Epidermal melanocyte (primary cell): ENCODE measurements at regions not wholly inside any gene's neighbourhood (a gene's known extent, or its start where the extent isn't known, plus 50 kb on each side); places are given as distances from the start of the nearest gene placed in this dataset.

Source experiments
- DNase-seq: peaks from one replicate; pipeline ENCODE4 v3.0.0; 2011; ENCODE audit warnings: low spot score; ENCODE audit not compliant: insufficient read length

DNA sequence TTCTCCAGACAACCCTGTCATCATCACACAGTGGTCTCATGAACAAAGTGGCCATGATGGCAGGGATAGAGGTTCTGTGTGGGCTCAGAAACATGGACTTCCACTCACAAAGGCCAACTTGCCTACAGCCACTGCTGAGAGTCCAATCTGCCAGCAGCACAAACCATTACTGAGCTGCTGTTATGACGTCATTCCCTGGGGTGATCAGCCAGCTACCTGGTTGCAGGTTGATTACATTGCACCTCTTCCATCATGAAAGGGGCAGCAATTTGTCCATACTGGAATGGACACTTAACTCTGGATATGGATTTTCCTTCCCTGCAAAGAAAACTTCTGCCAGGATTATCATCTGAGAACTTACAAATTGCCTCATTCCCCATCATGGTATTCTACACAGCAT is 1275.9 kb downstream of the TYW1 start:
- no peak for DNase-seq

DNA sequence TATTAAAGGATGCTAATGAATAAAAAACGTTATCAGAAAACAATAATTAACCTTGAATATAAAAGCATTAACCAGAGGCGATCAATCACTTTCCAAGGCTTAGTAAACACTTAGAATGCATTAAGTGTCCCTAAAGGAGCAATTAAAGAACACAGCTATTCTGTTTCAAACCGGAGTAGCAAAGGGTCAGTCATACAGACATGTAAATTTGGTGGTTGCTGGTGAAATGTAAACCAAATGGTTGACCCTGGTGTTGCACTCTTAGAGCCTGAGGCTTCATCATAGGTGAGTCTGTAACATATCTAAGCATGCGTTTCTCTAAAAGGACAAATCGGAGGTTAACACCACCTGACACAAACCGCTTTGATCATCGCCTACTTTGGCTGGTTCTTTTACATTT is 1280.1 kb downstream of the TYW1 start:
- DNase-seq: no peak

GRCh38 chr7:68279827-68280400 is 1283.3 kb downstream of the TYW1 start:
- no peak for DNase-seq

DNA sequence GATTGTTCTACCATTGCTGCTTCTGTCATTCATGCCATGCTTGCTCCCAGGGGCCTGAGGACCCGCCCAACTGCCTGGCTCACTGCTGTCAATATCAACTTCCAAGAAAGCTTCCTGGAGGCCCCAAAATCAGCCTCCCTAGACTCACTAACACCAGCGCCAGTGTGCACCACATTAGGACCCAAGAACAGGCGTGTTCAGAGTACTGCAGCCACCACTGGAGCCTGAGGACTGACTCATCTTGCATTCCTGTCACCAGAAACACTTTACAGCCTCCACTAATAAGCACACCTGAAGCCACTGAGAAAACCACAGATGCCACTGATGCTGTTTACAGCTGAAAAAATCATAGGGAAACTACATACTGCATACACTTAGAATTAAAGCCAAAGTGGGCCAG is 1284.3 kb downstream of the TYW1 start:
- DNase-seq: no peak

DNA sequence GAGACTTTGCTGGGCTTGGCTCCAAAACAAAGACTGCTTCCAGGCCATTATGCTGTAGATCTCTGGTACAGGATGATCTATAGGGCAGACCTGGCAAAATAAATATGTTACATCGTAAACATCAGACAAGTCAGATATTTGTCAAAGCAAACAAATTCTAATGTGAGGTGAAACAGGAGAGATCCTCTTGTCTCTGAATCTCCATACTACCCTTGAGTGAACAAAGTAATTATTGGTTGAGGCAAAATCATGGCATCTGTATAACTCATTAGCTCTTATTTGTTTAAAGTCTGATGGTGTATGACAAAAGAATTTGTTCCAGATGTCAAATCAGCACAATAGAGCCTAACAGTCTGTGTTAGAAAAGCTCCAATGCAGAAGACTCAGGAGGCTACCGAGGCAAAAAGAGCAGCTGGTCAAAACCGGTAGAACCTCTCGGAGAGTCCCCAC is 1291.5 kb downstream of the TYW1 start:
- DNase-seq: no peak

DNA sequence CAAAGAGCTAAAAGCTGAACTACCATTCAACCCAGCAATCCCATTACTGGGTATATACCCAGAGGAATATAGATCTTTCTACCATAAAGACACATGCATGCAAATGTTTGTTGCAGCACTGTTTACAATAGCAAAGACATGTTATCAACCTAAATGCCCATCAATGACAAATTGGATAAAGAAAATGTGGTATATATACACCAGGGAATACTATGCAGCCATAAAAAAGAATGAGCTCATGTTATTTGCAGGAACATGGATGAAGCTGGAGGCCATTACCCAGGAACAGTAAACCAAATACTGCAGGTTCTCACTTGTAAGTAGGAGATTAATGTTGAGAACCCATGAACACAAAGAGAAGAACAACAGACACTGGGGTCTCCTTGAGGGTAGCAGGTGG is 1295.1 kb downstream of the TYW1 start:
- no peak for DNase-seq

- no peak for DNase-seq
Observed at GRCh38 chr7:68295386-68295785, 1298.8 kb downstream of the TYW1 start.

- DNase-seq: no peak
Observed at GRCh38 chr7:68304536-68304935, 1293.7 kb upstream of the AUTS2 start.

DNA sequence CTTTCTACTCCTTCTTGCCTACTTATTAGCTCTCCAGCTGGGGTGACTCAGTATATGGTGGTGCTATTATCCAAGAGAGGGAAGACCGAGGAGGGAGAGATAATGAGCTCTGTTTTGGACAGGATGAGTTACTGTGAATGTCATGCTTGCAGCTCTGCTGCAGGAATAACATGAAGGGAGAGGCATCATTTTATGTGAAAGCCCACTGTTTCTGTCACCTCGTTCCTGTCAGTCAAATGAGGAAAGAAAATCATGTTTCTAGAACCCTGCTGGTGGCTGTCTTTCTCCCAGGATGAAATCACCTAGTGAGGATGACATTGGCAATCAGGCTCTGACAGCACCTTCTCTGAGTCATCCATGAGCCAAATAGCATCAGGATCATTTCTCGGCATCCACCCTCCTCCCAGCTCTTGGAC is 1291.6 kb upstream of the AUTS2 start:
- no peak for DNase-seq

GRCh38 chr7:68309271-68309670 is 1289.0 kb upstream of the AUTS2 start:
- no peak for DNase-seq

- DNase-seq: no peak
Observed at GRCh38 chr7:68309806-68310205, 1288.5 kb upstream of the AUTS2 start.

DNA sequence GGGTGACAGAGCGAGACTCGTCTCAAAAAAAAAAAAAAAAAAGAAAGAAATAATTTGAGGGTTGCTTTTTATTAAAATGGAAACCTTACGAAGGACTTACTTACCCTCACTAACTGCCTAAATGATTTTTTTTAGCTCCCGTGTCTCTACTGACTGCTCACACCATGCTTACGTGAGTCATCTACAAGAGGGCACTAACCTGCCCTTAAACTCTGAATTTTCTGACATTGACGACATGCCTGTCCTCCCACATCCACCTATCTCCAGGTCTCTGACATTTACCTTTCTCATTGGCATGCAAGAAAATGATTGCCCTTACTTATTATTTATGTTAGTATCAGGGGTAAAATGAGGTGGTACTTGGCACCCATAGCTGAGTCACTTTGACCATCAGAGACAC is 1286.3 kb upstream of the AUTS2 start:
- DNase-seq: no peak

DNA sequence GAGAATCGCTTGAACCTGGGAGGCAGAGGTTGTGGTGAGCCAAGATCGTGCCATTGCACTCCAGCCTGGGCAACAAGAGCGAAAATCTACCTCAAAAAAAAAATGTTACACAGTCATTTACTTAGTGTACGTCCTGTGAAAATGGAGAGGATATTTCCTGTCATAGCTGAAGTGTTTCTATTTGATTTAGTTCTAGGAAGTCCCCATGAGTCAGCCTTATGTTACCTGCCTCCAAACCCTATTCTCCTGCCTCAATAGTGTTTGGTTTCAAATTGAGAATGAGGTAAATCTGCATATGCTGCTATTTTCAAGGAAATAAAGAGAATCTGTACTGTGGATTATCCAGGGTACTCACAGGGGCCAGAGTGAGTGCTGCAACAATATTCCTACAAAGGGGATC is 1284.5 kb upstream of the AUTS2 start:
- no peak for DNase-seq

DNA sequence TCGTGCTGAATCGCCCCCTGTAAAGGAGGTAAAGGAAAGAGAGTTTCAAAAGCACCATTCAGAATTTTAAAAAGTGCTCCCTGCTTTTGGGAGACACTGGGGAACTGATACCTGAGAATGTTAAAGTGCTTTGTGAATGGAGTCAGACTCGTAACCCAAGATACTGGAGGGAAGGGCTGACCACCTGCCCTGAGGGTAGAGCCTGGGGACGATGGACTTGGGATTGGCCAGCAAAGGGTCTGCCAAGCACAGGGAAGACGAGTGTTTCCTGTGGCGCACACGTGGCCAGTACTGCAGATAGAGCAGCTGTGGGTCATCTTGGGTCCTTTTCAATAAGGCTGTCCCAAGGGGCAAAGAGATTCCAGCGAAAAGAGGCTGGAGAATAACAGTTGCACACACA is 1284.1 kb upstream of the AUTS2 start:
- no peak for DNase-seq

DNA sequence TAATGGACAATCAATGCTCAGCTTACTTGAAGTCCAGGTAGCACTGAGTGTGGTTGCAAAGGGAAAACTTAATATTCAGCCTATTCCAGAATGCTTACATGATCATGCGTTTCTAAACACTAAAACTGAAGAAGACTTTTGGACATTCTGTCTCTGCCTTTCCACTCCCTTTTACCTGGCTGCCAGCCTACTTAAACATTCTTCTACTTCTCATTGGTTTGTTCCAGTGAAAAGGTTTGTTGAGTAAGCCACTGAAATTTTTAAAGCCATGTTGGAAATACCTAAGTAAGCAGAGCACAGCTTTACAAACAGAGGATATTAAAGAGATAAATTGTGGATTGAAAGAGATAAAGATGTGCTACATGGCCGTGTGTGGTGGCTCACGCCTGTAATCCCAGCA is 1280.8 kb upstream of the AUTS2 start:
- no peak for DNase-seq

- DNase-seq: no peak
Observed at GRCh38 chr7:68319061-68319460, 1279.2 kb upstream of the AUTS2 start.

- DNase-seq: no peak
Observed at GRCh38 chr7:68321076-68321639, 1277.1 kb upstream of the AUTS2 start.

- DNase-seq: no peak
Observed at GRCh38 chr7:68321776-68322496, 1276.3 kb upstream of the AUTS2 start.

GRCh38 chr7:68324621-68325020 is 1273.7 kb upstream of the AUTS2 start:
- DNase-seq: no peak

DNA sequence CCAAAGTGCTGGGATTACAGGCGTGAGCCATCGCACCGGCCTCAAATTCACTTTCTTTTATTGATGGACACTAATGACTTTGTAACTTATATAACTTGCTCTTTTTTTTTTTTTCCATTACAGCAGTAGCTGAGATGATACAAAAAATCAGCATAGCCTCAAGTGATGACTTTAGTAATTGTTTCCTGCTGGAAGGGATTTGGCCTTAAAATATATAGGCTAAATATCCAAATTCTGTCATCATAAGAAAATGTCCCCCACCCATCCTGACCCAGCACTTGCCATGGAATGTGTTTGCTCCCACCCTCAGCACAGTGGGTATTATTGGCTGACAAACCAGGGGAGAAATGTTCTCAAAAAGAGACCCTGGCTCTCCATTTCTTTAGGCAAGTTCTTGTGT is 1264.1 kb upstream of the AUTS2 start:
- DNase-seq: no peak

GRCh38 chr7:68334636-68335272 is 1263.5 kb upstream of the AUTS2 start:
- no peak for DNase-seq

GRCh38 chr7:68336594-68336993 is 1261.7 kb upstream of the AUTS2 start:
- DNase-seq: no peak

DNA sequence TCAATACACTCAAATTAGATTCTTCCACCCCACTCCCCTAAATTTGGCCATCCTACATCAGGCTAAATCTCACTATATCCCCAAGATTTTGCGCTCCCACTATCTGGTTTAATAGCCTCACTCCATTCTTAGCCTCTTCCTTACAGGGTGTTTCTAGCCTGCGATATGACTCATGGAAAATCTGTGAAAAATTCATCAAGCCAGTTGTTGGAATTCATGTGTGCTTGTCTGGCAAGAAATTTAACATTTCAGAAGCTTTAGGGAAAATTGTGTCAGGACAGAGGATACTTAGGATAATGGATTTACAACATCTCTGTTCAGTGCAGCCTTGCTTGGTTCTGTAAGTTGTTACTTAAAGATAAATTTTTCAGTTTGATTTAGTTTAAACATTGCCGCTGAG is 1249.9 kb upstream of the AUTS2 start:
- no peak for DNase-seq
